AG04450 (cell line): ENCODE measurements at regions not wholly inside any gene's neighbourhood (a gene's known extent, or its start where the extent isn't known, plus 50 kb on each side); places are given as distances from the start of the nearest gene placed in this dataset.

Source experiments
- CTCF ChIA-PET: fragments of 300-600, 350-600 bp; formaldehyde crosslinking; extraction: SDS; loops from one replicate; lab custom pipeline; 2022; ENCODE audit warnings: antibody characterized with exemption, inconsistent platforms; lab: Charles Lee
- POLR2A ChIA-PET: fragments of 350-600 bp; formaldehyde crosslinking; extraction: SDS; loops from one replicate; lab custom pipeline; 2021; ENCODE audit warnings: antibody characterized with exemption, inconsistent platforms; lab: Yijun Ruan, JAX
- DNase-seq: peaks from one replicate; pipeline ENCODE4 v3.0.0-alpha.2; 2011; ENCODE audit warnings: low read depth, low spot score
- H3K27ac ChIP-seq: one replicate; pipeline ENCODE4 v1.5.1; 2012; ENCODE audit warnings: low read depth, low read length, control low read depth
- H3K27me3 ChIP-seq: one replicate; pipeline ENCODE4 v1.6.0; 2012; ENCODE audit warnings: low read length; ENCODE audit not compliant: control insufficient read depth, insufficient read depth
- H3K4me3 ChIP-seq: 2 replicates; pipeline ENCODE4 v1.5.1; 2011; ENCODE audit warnings: mild to moderate bottlenecking, low read depth, low read length, control low read depth
- H3K9me3 ChIP-seq: 2 replicates; pipeline ENCODE4 v1.5.1; 2012; ENCODE audit warnings: low read length; ENCODE audit not compliant: control insufficient read depth, insufficient read depth
- TF ChIP-seq, protein P1 (sequence below): IDR thresholded peaks from 2 replicates; pipeline ENCODE4 v1.5.1; 2011; ENCODE audit warnings: low read depth, low read length, control low read depth, inconsistent platforms

DNA sequence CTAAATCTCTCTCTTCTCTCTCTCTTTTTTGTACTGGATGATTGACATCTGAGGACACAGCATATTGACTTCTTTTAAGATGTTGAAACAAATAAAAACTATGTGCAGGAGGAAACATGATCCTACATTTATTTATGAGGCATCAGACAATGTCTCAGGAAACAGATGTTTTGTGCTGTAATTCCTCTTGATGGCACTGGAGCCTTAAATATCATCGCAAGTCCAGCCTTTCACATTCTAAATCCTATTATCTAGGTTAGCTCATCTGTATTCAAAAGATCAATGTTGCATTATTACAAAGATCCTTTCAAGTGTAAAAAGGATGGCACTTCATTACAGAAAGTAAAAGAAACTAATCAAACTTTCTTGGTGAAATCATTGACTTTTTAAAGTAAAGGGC lies 63.9 kb downstream of the MAT2B start:
- Histone ChIP-seq H3K27me3 (no peaks in the 10 kb centered on the region), H3K27ac (no peak overlapping the region), H3K9me3 (no peaks in the 10 kb centered on the region), H3K4me3 (no peak overlapping the region)
- POLR2A ChIA-PET: no interaction called here
- TF ChIP-seq, protein P1, sequence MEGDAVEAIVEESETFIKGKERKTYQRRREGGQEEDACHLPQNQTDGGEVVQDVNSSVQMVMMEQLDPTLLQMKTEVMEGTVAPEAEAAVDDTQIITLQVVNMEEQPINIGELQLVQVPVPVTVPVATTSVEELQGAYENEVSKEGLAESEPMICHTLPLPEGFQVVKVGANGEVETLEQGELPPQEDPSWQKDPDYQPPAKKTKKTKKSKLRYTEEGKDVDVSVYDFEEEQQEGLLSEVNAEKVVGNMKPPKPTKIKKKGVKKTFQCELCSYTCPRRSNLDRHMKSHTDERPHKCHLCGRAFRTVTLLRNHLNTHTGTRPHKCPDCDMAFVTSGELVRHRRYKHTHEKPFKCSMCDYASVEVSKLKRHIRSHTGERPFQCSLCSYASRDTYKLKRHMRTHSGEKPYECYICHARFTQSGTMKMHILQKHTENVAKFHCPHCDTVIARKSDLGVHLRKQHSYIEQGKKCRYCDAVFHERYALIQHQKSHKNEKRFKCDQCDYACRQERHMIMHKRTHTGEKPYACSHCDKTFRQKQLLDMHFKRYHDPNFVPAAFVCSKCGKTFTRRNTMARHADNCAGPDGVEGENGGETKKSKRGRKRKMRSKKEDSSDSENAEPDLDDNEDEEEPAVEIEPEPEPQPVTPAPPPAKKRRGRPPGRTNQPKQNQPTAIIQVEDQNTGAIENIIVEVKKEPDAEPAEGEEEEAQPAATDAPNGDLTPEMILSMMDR: peak; percentile 46
- CTCF ChIA-PET: interaction anchor here (0.7 to 13.4 kb wide), 17 partner anchors 10 to 1889 kb away, joined by 3 to 142 read pairs (median 4); no protein-coding TSS in a partner anchor
- DNase-seq: no peak

DNA sequence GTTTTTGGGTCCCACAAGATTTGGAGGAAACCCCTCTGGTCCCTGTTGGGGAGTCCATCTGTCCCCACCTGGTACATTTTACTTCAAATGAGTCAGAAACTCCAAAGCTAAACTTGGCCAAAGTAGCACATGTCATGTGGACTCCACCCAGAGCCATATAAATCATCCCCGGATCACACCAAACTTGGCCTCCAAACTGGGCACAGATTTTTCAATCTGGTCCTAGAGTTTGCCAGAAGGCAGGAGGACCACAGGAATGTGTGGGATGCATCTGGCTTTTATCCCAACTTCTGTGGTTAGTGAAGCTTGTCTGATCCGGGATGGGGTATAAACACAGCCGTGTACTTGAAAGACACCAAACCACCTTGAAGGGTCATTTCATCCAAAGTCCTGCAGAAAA lies 66.3 kb downstream of the MAT2B start:
- ChIA-PET POLR2A (interaction anchor here (0.9 to 1.1 kb wide), 2 partner anchors 23 to 124 kb away, joined by 4 to 5 read pairs; no protein-coding TSS in a partner anchor), CTCF (interaction anchor here (0.6 to 13.4 kb wide), 4 partner anchors 122 to 933 kb away, joined by 3 to 142 read pairs (median 40); no protein-coding TSS in a partner anchor)
- peak overlapping the region; percentile 12 for H3K27ac ChIP-seq
- TF ChIP-seq, protein P1: no peak
- H3K27me3 ChIP-seq: no peaks in the 10 kb centered on the region
- DNase-seq: peak; percentile 96
- no peak overlapping the region for H3K4me3 ChIP-seq
- H3K9me3 ChIP-seq: no peaks in the 10 kb centered on the region

DNA sequence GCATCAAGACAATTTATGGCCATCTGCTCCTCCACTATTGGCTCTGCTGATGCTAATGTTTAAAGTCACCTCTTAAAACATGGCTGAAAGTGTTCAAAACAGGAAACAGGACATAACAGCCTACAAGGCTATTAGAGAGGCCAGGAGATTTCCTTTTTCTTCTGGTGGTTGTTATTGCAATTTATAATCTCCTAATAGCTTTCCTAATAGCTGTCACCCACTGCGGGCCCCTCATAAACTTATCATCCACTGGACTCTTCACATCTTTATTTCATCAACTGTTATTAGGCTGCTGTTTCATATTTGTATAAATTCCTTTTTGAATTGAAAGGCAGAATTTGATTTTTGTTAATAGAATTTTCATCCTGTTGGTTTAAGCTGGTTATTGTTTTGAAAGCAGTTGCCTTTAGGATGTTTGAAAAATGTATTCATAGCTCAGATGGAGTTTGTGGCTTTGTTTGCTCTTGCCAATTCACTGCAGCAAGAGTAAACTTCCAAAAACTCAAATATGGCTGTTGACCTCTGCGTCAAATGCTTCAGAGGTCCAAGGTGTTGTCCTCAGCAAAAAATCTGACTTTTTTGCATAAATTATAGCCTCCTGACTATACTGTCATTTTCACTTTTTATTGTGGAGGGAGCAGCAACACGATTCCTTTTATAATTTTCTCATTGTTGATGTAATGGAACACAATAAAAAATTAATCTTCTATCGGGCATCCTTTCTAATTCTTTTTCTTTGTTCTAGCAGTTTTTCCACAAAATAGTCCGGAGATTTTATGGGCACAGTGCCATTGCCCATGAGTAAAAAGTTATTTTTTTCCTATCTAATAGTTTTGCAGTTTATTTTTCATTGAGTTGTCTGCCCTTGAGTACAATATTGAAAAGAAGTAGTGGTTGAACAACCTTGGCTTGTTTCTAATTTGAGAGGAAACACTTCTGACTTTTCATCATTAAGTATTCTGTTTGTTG lies 69.3 kb downstream of the MAT2B start:
- ChIA-PET CTCF (interaction anchor here (0.8 to 8.8 kb wide), 3 partner anchors 10 to 438 kb away, joined by 3 to 77 read pairs (median 7); no protein-coding TSS in a partner anchor), POLR2A (no interaction called here)
- Histone ChIP-seq H3K27me3 (no peaks in the 10 kb centered on the region), H3K4me3 (no peak overlapping the region), H3K9me3 (no peaks in the 10 kb centered on the region), H3K27ac (no peak overlapping the region)
- TF ChIP-seq, protein P1: no peak
- DNase-seq: no peak

DNA sequence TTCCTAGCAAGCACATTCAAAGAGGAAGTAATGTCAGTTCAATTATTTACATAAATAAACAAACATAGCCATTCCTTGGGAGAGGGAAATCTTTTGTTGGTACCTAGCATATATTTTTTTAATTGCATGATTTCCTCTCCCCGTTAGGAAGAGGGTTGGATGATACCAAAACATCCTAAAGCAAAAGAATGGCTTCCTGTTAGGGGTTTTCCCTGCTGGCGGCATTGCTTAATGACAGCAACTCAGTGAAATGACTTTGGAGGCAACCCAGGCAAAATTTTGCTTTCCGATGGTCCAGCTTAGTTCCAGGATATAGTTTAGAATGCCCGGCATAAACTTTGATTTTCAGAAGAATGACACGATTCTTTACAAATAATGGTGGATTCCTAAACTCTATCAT lies 73.2 kb downstream of the MAT2B start:
- DNase-seq: no peak
- TF ChIP-seq, protein P1: 0 out of 2 replicates have a peak, but pooled peaks have one; percentile 6
- H3K27ac ChIP-seq: no peak overlapping the region
- ChIA-PET POLR2A (no interaction called here), CTCF (interaction anchor here (1.0 to 1.4 kb wide), 3 partner anchors 9 to 130 kb away, joined by 3 read pairs; no protein-coding TSS in a partner anchor)
- no peak overlapping the region for H3K4me3 ChIP-seq
- H3K27me3 ChIP-seq: no peaks in the 10 kb centered on the region
- no peaks in the 10 kb centered on the region; the same call in 1 of the 2 replicates for H3K9me3 ChIP-seq

DNA sequence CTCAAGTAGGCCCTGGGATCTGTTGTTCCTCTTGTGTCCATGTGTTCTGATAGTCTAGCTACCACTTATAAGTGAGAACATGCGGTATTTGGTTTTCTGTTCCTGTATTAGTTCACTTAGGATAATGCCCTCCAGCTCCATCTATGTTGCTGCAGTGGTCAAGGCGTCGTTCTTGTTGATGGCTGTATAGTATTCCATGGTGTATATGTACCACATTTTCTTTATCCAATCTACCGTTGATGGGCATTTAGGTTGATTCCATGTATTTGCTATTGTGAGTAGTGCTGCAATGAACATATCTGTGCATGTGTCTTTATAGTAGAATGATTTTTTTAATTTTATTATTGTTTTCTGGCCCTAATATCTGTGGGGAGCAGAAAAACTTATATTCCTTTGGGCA lies 74.3 kb downstream of the MAT2B start:
- TF ChIP-seq, protein P1: no peak
- no peak for DNase-seq
- no peaks in the 10 kb centered on the region; the same call in 1 of the 2 replicates for H3K9me3 ChIP-seq
- CTCF ChIA-PET: interaction anchor here (1.2 to 1.4 kb wide), 2 partner anchors 9 to 15 kb away, joined by 3 read pairs; no protein-coding TSS in a partner anchor
- POLR2A ChIA-PET: no interaction called here
- no peak overlapping the region for H3K27ac ChIP-seq
- no peak overlapping the region for H3K4me3 ChIP-seq
- H3K27me3 ChIP-seq: no peaks in the 10 kb centered on the region
